Osteocyte (in vitro differentiated cells): ENCODE measurements at regions not wholly inside any gene's neighbourhood (a gene's known extent, or its start where the extent isn't known, plus 50 kb on each side); places are given as distances from the start of the nearest gene placed in this dataset.

ENCODE experiments used
- DNase-seq: peaks from one replicate; pipeline ENCODE4 v3.0.0; 2021; ENCODE audit warnings: mixed read lengths; ENCODE audit not compliant: unreplicated experiment; ENCODE audit errors: extremely low spot score
- H3K27ac Mint-ChIP-seq: one replicate; pipeline ENCODE4 v1.8.0; 2021; ENCODE audit warnings: mild to moderate bottlenecking, mixed read lengths; ENCODE audit not compliant: unreplicated experiment
- H3K27me3 Mint-ChIP-seq: one replicate; pipeline ENCODE4 v1.8.0; 2021; ENCODE audit warnings: mixed read lengths; ENCODE audit not compliant: unreplicated experiment
- H3K36me3 Mint-ChIP-seq: one replicate; pipeline ENCODE4 v1.8.0; 2021; ENCODE audit warnings: mixed read lengths; ENCODE audit not compliant: unreplicated experiment
- H3K4me1 Mint-ChIP-seq: one replicate; pipeline ENCODE4 v1.8.0; 2021; ENCODE audit warnings: mixed read lengths; ENCODE audit not compliant: unreplicated experiment
- H3K4me3 Mint-ChIP-seq: one replicate; pipeline ENCODE4 v1.8.0; 2021; ENCODE audit warnings: mild to moderate bottlenecking, moderate library complexity, mixed read lengths; ENCODE audit not compliant: unreplicated experiment
- H3K9me3 Mint-ChIP-seq: one replicate; pipeline ENCODE4 v1.8.0; 2021; ENCODE audit warnings: mixed read lengths; ENCODE audit not compliant: unreplicated experiment
- CTCF ChIP-seq: fragments of 200-600 bp; sonication (generic); IDR thresholded peaks from 2 replicates; pipeline ENCODE4 v1.5.0; 2021; ENCODE audit warnings: antibody characterized with exemption, mild to moderate bottlenecking, moderate library complexity

GRCh38 chr5:104024538-104024937, 461.9 kb upstream of the NUDT12 start:
- Mint-ChIP-seq H3K27ac (no peak overlapping the region), H3K4me1 (no peaks in the 10 kb centered on the region), H3K36me3 (no peaks in the 10 kb centered on the region), H3K4me3 (no peak overlapping the region), H3K27me3 (no peaks in the 10 kb centered on the region), H3K9me3 (peaks cover 4% of the 10 kb centered on the region)
- TF ChIP-seq CTCF = no peak
- DNase-seq = no peak

GRCh38 chr5:104023739-104024138, 461.1 kb upstream of the NUDT12 start:
- H3K4me3 Mint-ChIP-seq = no peak overlapping the region
- no peak overlapping the region for H3K27ac Mint-ChIP-seq
- no peak for TF ChIP-seq CTCF
- no peaks in the 10 kb centered on the region for H3K27me3 Mint-ChIP-seq
- peaks cover 4% of the 10 kb centered on the region for H3K9me3 Mint-ChIP-seq
- no peaks in the 10 kb centered on the region for H3K36me3 Mint-ChIP-seq
- no peaks in the 10 kb centered on the region for H3K4me1 Mint-ChIP-seq
- no peak for DNase-seq

GRCh38 chr5:104019956-104020355, 457.4 kb upstream of the NUDT12 start:
- H3K36me3 Mint-ChIP-seq = peaks cover 7% of the 10 kb centered on the region
- H3K27me3 Mint-ChIP-seq = no peaks in the 10 kb centered on the region
- no peak overlapping the region for H3K4me3 Mint-ChIP-seq
- no peaks in the 10 kb centered on the region for H3K4me1 Mint-ChIP-seq
- TF ChIP-seq CTCF = no peak
- peaks cover 11% of the 10 kb centered on the region for H3K9me3 Mint-ChIP-seq
- DNase-seq = no peak
- H3K27ac Mint-ChIP-seq = no peak overlapping the region

GRCh38 chr5:104018299-104018698, 455.7 kb upstream of the NUDT12 start:
- Mint-ChIP-seq H3K27me3 (no peaks in the 10 kb centered on the region), H3K4me1 (no peaks in the 10 kb centered on the region), H3K4me3 (no peak overlapping the region), H3K36me3 (peaks cover 7% of the 10 kb centered on the region), H3K27ac (no peak overlapping the region), H3K9me3 (peaks cover 11% of the 10 kb centered on the region)
- no peak for DNase-seq
- no peak for TF ChIP-seq CTCF

- Mint-ChIP-seq H3K4me1 (no peaks in the 10 kb centered on the region), H3K27me3 (no peaks in the 10 kb centered on the region), H3K4me3 (no peak overlapping the region), H3K27ac (no peak overlapping the region), H3K9me3 (peaks cover 11% of the 10 kb centered on the region), H3K36me3 (peaks cover 7% of the 10 kb centered on the region)
- TF ChIP-seq CTCF = no peak
- DNase-seq = no peak
Observed at GRCh38 chr5:104016646-104017045, 454.1 kb upstream of the NUDT12 start.
